ENCODE measurements at regions not wholly inside any gene's neighbourhood (a gene's known extent, or its start where the extent isn't known, plus 50 kb on each side); places are given as distances from the start of the nearest gene placed in this dataset.
"Not testable (repeated sequence)": the region's sequence is repeated elsewhere in the genome, so short reads cannot be mapped to it uniquely, and the experiment has no call there.

GRCh38 chr10:16016688-16017087, 156.4 kb upstream of the MINDY3 start:
- DNase-seq (ENCODE audit: extremely low spot score): no peak
- ChIA-PET POLR2A (no interaction called here), CTCF (interaction anchor here (1.6 to 1.7 kb wide), 2 partner anchors 14 to 19 kb away, joined by 3 read pairs; no protein-coding TSS in a partner anchor)
- no peak for TF ChIP-seq CTCF (IDR thresholded peaks at IDR 0.05; ENCODE audit: control extremely low read depth, extremely low read depth, low read depth, missing control alignments)

- TF ChIP-seq CTCF (IDR thresholded peaks at IDR 0.05; ENCODE audit: control extremely low read depth, extremely low read depth, low read depth, missing control alignments): no peak
- ChIA-PET CTCF (no interaction called here), POLR2A (no interaction called here)
- DNase-seq (ENCODE audit: extremely low spot score): no peak
Observed at GRCh38 chr10:16020836-16021235, 160.5 kb upstream of the MINDY3 start.

GRCh38 chr10:16026832-16027231, 166.5 kb upstream of the MINDY3 start:
- CTCF ChIA-PET: interaction anchor here (1.5 kb wide), 1 partner anchor 10 kb away, joined by 4 read pairs; no protein-coding TSS in a partner anchor
- POLR2A ChIA-PET; DNase-seq (ENCODE audit: extremely low spot score): not testable (repeated sequence)

GRCh38 chr10:16030562-16030961, 170.3 kb upstream of the MINDY3 start:
- no peak for TF ChIP-seq CTCF (IDR thresholded peaks at IDR 0.05; ENCODE audit: control extremely low read depth, extremely low read depth, low read depth, missing control alignments)
- POLR2A ChIA-PET: interaction anchor here (0.6 kb wide), 1 partner anchor 765 kb away, joined by 5 read pairs; no protein-coding TSS in a partner anchor
- DNase-seq (ENCODE audit: extremely low spot score): no peak
- CTCF ChIA-PET: interaction anchor here (0.9 to 1.6 kb wide), 3 partner anchors 9 to 128 kb away, joined by 3 to 6 read pairs (median 3); no protein-coding TSS in a partner anchor

- TF ChIP-seq CTCF (IDR thresholded peaks at IDR 0.05; ENCODE audit: control extremely low read depth, extremely low read depth, low read depth, missing control alignments): no peak
- no peak for DNase-seq (ENCODE audit: extremely low spot score)
- POLR2A ChIA-PET: no interaction called here
- CTCF ChIA-PET: interaction anchor here (0.8 kb wide), 1 partner anchor 9 kb away, joined by 3 read pairs; no protein-coding TSS in a partner anchor
Observed at GRCh38 chr10:16049050-16049449, 188.7 kb upstream of the MINDY3 start.

GRCh38 chr10:16049782-16050181, 189.5 kb upstream of the MINDY3 start:
- POLR2A ChIA-PET: no interaction called here
- CTCF ChIA-PET: no interaction called here
- no peak for TF ChIP-seq CTCF (IDR thresholded peaks at IDR 0.05; ENCODE audit: control extremely low read depth, extremely low read depth, low read depth, missing control alignments)
- no peak for DNase-seq (ENCODE audit: extremely low spot score)

- ChIA-PET POLR2A (no interaction called here), CTCF (no interaction called here)
- DNase-seq (ENCODE audit: extremely low spot score): no peak
- TF ChIP-seq CTCF (IDR thresholded peaks at IDR 0.05; ENCODE audit: control extremely low read depth, extremely low read depth, low read depth, missing control alignments): no peak
Observed at GRCh38 chr10:16063350-16063749, 203.0 kb upstream of the MINDY3 start.

GRCh38 chr10:16083551-16083950, 223.2 kb upstream of the MINDY3 start:
- CTCF ChIA-PET; DNase-seq (ENCODE audit: extremely low spot score); POLR2A ChIA-PET: not testable (repeated sequence)

Measured in GM10248 (cell line).